AG04450 (cell line): ENCODE measurements at regions not wholly inside any gene's neighbourhood (a gene's known extent, or its start where the extent isn't known, plus 50 kb on each side); places are given as distances from the start of the nearest gene placed in this dataset.

ENCODE experiments used
- CTCF ChIA-PET: fragments of 300-600, 350-600 bp; formaldehyde crosslinking; extraction: SDS; loops from one replicate; lab custom pipeline; 2022; ENCODE audit warnings: antibody characterized with exemption, inconsistent platforms; lab: Charles Lee
- POLR2A ChIA-PET: fragments of 350-600 bp; formaldehyde crosslinking; extraction: SDS; loops from one replicate; lab custom pipeline; 2021; ENCODE audit warnings: antibody characterized with exemption, inconsistent platforms; lab: Yijun Ruan, JAX
- DNase-seq: peaks from one replicate; pipeline ENCODE4 v3.0.0-alpha.2; 2011; ENCODE audit warnings: low read depth, low spot score
- H3K27ac ChIP-seq: one replicate; pipeline ENCODE4 v1.5.1; 2012; ENCODE audit warnings: low read depth, low read length, control low read depth
- H3K27me3 ChIP-seq: one replicate; pipeline ENCODE4 v1.6.0; 2012; ENCODE audit warnings: low read length; ENCODE audit not compliant: control insufficient read depth, insufficient read depth
- H3K4me3 ChIP-seq: 2 replicates; pipeline ENCODE4 v1.5.1; 2011; ENCODE audit warnings: mild to moderate bottlenecking, low read depth, low read length, control low read depth
- H3K9me3 ChIP-seq: 2 replicates; pipeline ENCODE4 v1.5.1; 2012; ENCODE audit warnings: low read length; ENCODE audit not compliant: control insufficient read depth, insufficient read depth
- TF ChIP-seq, protein P1 (sequence below): IDR thresholded peaks from 2 replicates; pipeline ENCODE4 v1.5.1; 2011; ENCODE audit warnings: low read depth, low read length, control low read depth, inconsistent platforms

DNA sequence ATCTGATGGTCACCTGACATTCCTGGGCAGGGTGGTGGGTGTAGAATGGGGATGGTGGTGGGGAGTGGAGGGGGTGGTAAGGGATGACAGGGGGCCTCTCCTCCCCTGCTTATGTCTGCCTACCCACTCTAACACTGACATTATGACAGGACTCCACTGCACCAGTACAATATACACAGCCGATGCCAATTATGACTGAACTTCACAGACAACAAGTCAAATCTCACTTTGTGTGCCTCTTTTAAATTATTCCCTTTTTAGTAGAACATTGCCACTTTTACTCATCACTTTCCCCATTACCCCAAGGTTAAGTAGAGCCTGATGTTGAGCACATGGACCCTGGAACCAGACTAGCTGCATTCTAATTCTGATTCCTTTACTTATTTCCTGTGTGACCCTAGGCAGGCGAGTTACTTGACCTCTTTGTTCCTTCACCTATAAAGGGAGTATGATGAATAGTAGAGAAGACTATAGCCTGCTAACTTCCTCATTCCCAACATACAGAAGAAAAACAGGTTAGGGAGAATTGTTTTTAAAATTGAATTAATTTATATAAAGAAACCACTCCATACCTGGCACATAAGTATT lies 464.7 kb downstream of the DMRT2 start:
- Histone ChIP-seq H3K4me3 (no peak overlapping the region), H3K9me3 (0 out of 2 replicates have a peak, but pooled peaks cover 4% of the 10 kb centered on the region), H3K27ac (no peak overlapping the region), H3K27me3 (no peaks in the 10 kb centered on the region)
- POLR2A ChIA-PET, result no interaction called here
- CTCF ChIA-PET, result no interaction called here
- TF ChIP-seq, protein P1, sequence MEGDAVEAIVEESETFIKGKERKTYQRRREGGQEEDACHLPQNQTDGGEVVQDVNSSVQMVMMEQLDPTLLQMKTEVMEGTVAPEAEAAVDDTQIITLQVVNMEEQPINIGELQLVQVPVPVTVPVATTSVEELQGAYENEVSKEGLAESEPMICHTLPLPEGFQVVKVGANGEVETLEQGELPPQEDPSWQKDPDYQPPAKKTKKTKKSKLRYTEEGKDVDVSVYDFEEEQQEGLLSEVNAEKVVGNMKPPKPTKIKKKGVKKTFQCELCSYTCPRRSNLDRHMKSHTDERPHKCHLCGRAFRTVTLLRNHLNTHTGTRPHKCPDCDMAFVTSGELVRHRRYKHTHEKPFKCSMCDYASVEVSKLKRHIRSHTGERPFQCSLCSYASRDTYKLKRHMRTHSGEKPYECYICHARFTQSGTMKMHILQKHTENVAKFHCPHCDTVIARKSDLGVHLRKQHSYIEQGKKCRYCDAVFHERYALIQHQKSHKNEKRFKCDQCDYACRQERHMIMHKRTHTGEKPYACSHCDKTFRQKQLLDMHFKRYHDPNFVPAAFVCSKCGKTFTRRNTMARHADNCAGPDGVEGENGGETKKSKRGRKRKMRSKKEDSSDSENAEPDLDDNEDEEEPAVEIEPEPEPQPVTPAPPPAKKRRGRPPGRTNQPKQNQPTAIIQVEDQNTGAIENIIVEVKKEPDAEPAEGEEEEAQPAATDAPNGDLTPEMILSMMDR, result no peak
- no peak for DNase-seq

DNA sequence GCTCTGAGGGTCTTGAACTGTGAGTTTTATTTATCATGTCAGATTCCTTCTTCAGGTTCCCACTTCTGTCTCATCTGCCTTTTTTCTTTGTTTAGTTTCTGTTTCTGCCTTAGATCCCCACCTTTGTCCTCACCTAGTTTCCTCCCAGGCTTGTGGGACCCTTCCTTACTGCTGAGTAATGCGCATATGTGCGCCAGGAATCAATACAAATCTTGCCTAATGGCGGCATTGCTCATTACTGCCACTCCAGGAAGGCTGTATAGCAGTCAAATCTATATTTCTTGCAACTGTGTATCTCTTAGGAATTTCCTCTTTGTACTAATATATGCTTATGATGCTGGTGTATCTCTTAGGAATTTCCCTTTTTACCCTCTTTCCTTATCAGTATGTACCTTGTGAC lies 465.4 kb downstream of the DMRT2 start:
- CTCF ChIA-PET, result no interaction called here
- DNase-seq, result no peak

DNA sequence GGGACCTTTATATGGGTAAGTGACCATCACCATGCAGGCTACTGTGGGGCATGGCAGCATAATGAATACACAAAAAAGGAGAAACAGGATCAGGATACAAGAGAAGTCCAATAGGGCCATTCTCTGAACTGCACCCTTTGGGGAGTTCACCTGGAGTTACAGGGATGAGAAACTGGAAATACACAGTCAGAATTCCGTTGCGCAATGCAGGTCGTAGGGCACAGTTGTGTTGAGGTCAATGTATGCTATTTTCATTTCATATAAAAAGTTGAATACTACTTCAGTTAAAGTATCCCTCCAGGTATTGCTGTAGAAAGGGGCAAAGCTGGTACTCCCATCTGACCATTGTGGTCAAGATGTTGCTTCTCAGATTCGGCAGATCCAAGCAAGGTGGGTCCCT lies 471.4 kb downstream of the DMRT2 start:
- H3K27me3 ChIP-seq, result no peaks in the 10 kb centered on the region
- TF ChIP-seq, protein P1, result no peak
- H3K27ac ChIP-seq, result no peak overlapping the region
- no peak overlapping the region for H3K4me3 ChIP-seq
- CTCF ChIA-PET, result no interaction called here
- POLR2A ChIA-PET, result no interaction called here
- H3K9me3 ChIP-seq, result peaks cover 16% of the 10 kb centered on the region
- no peak for DNase-seq

More for the DNA sequence above, 465.4 kb downstream of the DMRT2 start:
- TF ChIP-seq, protein P1, result no peak
- peaks cover 5% of the 10 kb centered on the region for H3K9me3 ChIP-seq
- H3K27ac ChIP-seq, result no peak overlapping the region
- H3K27me3 ChIP-seq, result no peaks in the 10 kb centered on the region
- H3K4me3 ChIP-seq, result no peak overlapping the region
- POLR2A ChIA-PET, result no interaction called here

DNA sequence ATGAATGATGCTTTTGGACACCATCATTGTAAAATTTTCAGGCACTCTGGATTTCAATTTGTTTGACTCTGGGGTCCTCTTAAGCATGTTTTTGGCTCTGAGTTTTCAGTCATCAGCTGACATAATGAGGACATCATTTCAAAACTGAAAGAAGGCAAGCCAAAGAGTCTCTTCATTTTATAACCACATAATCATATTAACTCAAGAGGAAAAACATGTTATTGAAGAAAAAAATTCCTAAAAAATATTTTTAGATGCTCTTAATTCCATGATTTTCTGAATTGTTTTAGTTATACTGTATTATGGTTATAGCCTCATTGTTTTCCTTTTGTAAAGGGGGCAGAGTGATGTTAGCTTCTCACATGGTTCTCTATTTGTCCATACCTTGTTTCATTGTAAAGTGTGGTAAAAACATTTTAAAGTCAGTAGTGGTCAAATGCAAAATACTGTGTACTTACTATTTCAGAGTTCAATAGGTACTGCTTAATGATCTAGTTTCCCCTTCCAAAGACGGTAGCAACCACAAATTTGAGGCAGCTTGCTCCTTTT lies 472.1 kb downstream of the DMRT2 start:
- no peak for DNase-seq
- Histone ChIP-seq H3K27me3 (no peaks in the 10 kb centered on the region), H3K27ac (no peak overlapping the region), H3K4me3 (no peak overlapping the region), H3K9me3 (peaks cover 16% of the 10 kb centered on the region)
- CTCF ChIA-PET, result no interaction called here
- TF ChIP-seq, protein P1, result no peak
- POLR2A ChIA-PET, result no interaction called here

DNA sequence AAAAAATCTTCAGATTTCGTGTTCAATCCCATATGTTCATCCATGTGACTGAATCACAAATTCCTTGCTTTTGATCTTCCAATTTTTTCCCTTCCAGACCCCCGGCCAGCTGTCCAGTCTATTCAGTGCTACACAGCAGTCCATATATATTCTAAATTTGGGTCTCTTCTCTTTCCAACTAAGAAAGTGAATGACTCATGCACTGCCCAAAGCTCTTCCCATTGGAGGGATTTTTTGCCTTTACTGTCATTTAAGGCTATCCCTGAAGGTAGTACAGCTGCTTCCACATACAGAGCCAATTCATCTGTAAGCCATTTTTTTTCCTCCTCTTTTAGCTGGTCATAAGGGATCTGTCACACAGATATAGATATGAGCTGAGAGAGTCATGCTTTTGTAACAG lies 478.3 kb downstream of the DMRT2 start:
- no peaks in the 10 kb centered on the region for H3K27me3 ChIP-seq
- no peak for DNase-seq
- H3K9me3 ChIP-seq, result peaks cover 10% of the 10 kb centered on the region; the same call in 1 of the 2 replicates
- POLR2A ChIA-PET, result no interaction called here
- TF ChIP-seq, protein P1, result no peak
- H3K27ac ChIP-seq, result no peak overlapping the region
- no peak overlapping the region for H3K4me3 ChIP-seq
- CTCF ChIA-PET, result no interaction called here
